ENCODE measurements at regions not wholly inside any gene's neighbourhood (a gene's known extent, or its start where the extent isn't known, plus 50 kb on each side); places are given as distances from the start of the nearest gene placed in this dataset.

DNA sequence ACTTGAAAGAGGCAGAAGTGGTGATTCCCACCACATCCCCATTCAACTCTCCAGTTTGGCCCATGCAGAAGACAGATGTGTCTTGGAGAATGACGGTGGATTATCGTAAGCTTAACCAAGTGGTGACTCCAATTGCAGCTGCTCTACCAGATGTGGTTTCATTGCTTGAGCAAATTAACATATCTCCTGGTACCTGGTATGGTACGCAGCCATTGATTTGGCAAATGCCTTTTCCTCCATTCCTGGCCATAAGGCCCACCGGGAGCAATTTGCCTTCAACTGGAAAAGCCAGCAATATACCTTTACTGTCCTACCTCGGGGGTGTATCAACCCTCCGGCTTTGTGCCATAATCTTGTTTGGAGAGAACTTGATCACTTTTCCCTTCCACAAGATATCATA lies 411.5 kb upstream of the SMIM21 start:
- Histone ChIP-seq H3K27ac (ENCODE audit: extremely low read depth, low read depth, low read length) (no peak overlapping the region), H3K9me1 (ENCODE audit: control insufficient read depth, insufficient read depth, low read length) (no peaks in the 10 kb centered on the region), H3K79me2 (ENCODE audit: control insufficient read depth, insufficient read depth, low read length) (no peaks in the 10 kb centered on the region), H3K4me2 (ENCODE audit: insufficient read depth, low read length) (no peak overlapping the region), H3K4me3 (no peak overlapping the region), H3K27me3 (ENCODE audit: control insufficient read depth in 2 of 2, insufficient read depth in 2 of 2, low read length in 2 of 2) (no peaks in the 10 kb centered on the region), H3K9me3 (replicated peaks; ENCODE audit: control insufficient read depth, insufficient read depth, low read depth, low read length) (no peaks in the 10 kb centered on the region), H3K9ac (ENCODE audit: insufficient read depth in 1 of 2, low read depth in 2 of 2, low read length in 2 of 2) (no peak overlapping the region), H3K4me1 (replicated peaks in 1 of 2; ENCODE audit: control insufficient read depth in 2 of 2, insufficient read depth in 2 of 2, low read length in 2 of 2) (no peaks in the 10 kb centered on the region), H2AFZ (ENCODE audit: low read depth, low read length) (no peak overlapping the region), H4K20me1 (replicated peaks; ENCODE audit: control insufficient read depth, insufficient read depth, low read length) (no peaks in the 10 kb centered on the region), H3K36me3 (ENCODE audit: control insufficient read depth, insufficient read depth, low read length) (no peaks in the 10 kb centered on the region)
- POLR2A ChIA-PET = no interaction called here
- FAIRE-seq (no peak), DNase-seq (ENCODE audit: extremely low read depth in 1 of 4, low spot score in 3 of 4) (no peak), ATAC-seq (no peak)
- CTCF ChIA-PET (ENCODE audit: low intra/inter-chr PET ratio) = no interaction called here
- no TSS peak for BruUV-seq (replicated peaks)
- TF ChIP-seq HDAC1 (IDR thresholded peaks at IDR 0.05) = no peak
- TF ChIP-seq, protein P1, sequence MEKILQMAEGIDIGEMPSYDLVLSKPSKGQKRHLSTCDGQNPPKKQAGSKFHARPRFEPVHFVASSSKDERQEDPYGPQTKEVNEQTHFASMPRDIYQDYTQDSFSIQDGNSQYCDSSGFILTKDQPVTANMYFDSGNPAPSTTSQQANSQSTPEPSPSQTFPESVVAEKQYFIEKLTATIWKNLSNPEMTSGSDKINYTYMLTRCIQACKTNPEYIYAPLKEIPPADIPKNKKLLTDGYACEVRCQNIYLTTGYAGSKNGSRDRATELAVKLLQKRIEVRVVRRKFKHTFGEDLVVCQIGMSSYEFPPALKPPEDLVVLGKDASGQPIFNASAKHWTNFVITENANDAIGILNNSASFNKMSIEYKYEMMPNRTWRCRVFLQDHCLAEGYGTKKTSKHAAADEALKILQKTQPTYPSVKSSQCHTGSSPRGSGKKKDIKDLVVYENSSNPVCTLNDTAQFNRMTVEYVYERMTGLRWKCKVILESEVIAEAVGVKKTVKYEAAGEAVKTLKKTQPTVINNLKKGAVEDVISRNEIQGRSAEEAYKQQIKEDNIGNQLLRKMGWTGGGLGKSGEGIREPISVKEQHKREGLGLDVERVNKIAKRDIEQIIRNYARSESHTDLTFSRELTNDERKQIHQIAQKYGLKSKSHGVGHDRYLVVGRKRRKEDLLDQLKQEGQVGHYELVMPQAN (IDR thresholded peaks at IDR 0.05; ENCODE audit: borderline replicate concordance) = no peak
- no peak for TF ChIP-seq RBM22 (IDR thresholded peaks at IDR 0.05; ENCODE audit: low read depth, low read length, poor library complexity, severe bottlenecking)
- TF ChIP-seq, protein P2, sequence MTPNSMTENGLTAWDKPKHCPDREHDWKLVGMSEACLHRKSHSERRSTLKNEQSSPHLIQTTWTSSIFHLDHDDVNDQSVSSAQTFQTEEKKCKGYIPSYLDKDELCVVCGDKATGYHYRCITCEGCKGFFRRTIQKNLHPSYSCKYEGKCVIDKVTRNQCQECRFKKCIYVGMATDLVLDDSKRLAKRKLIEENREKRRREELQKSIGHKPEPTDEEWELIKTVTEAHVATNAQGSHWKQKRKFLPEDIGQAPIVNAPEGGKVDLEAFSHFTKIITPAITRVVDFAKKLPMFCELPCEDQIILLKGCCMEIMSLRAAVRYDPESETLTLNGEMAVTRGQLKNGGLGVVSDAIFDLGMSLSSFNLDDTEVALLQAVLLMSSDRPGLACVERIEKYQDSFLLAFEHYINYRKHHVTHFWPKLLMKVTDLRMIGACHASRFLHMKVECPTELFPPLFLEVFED (CRISPR knock-in tag; conservative IDR thresholded peaks at IDR 0.05) = no peak
- 2% methylated on average over 6 of the region's 6 CpGs for WGBS (ENCODE audit: insufficient coverage, low coverage, missing lambda C conversion rate)
- intact Hi-C loops (cut with micrococcal nuclease) = no loop called here
- in situ Hi-C loops (cut with MboI) = no loop called here

Measured in K562 (cell line).